Common myeloid progenitor, CD34-positive (primary cell): ENCODE measurements at regions not wholly inside any gene's neighbourhood (a gene's known extent, or its start where the extent isn't known, plus 50 kb on each side); places are given as distances from the start of the nearest gene placed in this dataset.

Experiments
- CTCF ChIA-PET: fragments of 350-600 bp; sonication (Branson Sonifier 250); formaldehyde crosslinking; loops from one replicate; lab custom pipeline; 2021; ENCODE audit warnings: antibody characterized with exemption; lab: Charles Lee
- POLR2A ChIA-PET: fragments of 350-600 bp; sonication (Branson Sonifier 250); formaldehyde crosslinking; loops from one replicate; lab custom pipeline; 2021; ENCODE audit warnings: antibody characterized with exemption; lab: Charles Lee
- DNase-seq, 3 donors: peaks; one replicate each; pipeline versions ENCODE4 v3.0.0 to v3.0.0-alpha.2; 2013
- H3K27ac ChIP-seq, 2 experiments: 1 replicate in 1 of 2; 2 replicates in 1 of 2; pipeline ENCODE4 v1.7.0; 2013; ENCODE audit warnings: inconsistent platforms in 2 of 2, low read length in 2 of 2, mild to moderate bottlenecking in 2 of 2, low read depth in 1 of 2, moderate library complexity in 1 of 2; ENCODE audit not compliant: severe bottlenecking in 2 of 2, insufficient read depth in 1 of 2, poor library complexity in 1 of 2
- H3K27me3 ChIP-seq, 5 experiments: replicated peaks in 2 of 5; 1 replicate in 3 of 5; 2 replicates in 2 of 5; pipeline versions ENCODE4 v1.6.1 to v1.7.0; 2013; ENCODE audit warnings: low read length in 4 of 5, mild to moderate bottlenecking in 2 of 5, moderate library complexity in 2 of 5, inconsistent platforms in 1 of 5; ENCODE audit not compliant: insufficient read depth in 5 of 5, control insufficient read depth in 4 of 5
- H3K36me3 ChIP-seq, 4 experiments: 1 replicate in 2 of 4; 2 replicates in 2 of 4; pipeline versions ENCODE4 v1.6.1 to v1.7.0; 2013; ENCODE audit warnings: low read length in 3 of 4, control low read depth in 1 of 4, mild to moderate bottlenecking in 1 of 4; ENCODE audit not compliant: control insufficient read depth in 4 of 4, insufficient read depth in 4 of 4
- H3K4me1 ChIP-seq, 4 experiments: 1 replicate in 3 of 4; 2 replicates in 1 of 4; pipeline versions ENCODE4 v1.6.1 to v1.7.1; 2013; ENCODE audit warnings: low read length in 3 of 4, mild to moderate bottlenecking in 3 of 4, control low read depth in 1 of 4, inconsistent platforms in 1 of 4, moderate library complexity in 1 of 4; ENCODE audit not compliant: control insufficient read depth in 4 of 4, insufficient read depth in 4 of 4; ENCODE audit errors: control extremely low read depth in 1 of 4
- H3K4me3 ChIP-seq, 7 experiments: 1 replicate in 4 of 7; 2 replicates in 3 of 7; pipeline versions ENCODE4 v1.5.1 to v1.7.0; 2013; ENCODE audit warnings: mild to moderate bottlenecking in 7 of 7, low read length in 6 of 7, moderate library complexity in 6 of 7, inconsistent platforms in 2 of 7, low read depth in 2 of 7, control low read depth in 1 of 7; ENCODE audit not compliant: insufficient read depth in 4 of 7, control insufficient read depth in 1 of 7; ENCODE audit errors: extremely low read depth in 1 of 7
- H3K9me3 ChIP-seq, 5 experiments: 1 replicate in 4 of 5; 2 replicates in 1 of 5; pipeline versions ENCODE4 v1.6.1 to v1.7.1; 2013; ENCODE audit warnings: low read length in 4 of 5, mild to moderate bottlenecking in 2 of 5, inconsistent platforms in 1 of 5, low read depth in 1 of 5, moderate library complexity in 1 of 5; ENCODE audit not compliant: control insufficient read depth in 4 of 5, insufficient read depth in 2 of 5; ENCODE audit errors: control extremely low read depth in 1 of 5
- WGBS: methylation state at CpG from one replicate; pipeline ENCODE4 v1.1.5; 2013; ENCODE audit not compliant: insufficient coverage; 5-methylcytosine and 5-hydroxymethylcytosine counted together

- 89% methylated on average over 5 of the region's 5 CpGs for WGBS
- Histone ChIP-seq H3K4me1 (peaks cover 0 to 4% (median 0%) of the 10 kb centered on the region in 4 experiments), H3K9me3 (peaks cover 0 to 8% (median 0%) of the 10 kb centered on the region in 5 experiments), H3K27ac (no peak overlapping the region), H3K27me3 (no peaks in the 10 kb centered on the region), H3K4me3 (no peak overlapping the region), H3K36me3 (no peaks in the 10 kb centered on the region)
- no peak for DNase-seq
- ChIA-PET POLR2A (no interaction called here), CTCF (no interaction called here)
Observed at GRCh38 chr10:85043207-85043606, 714.8 kb downstream of the CCSER2 start.

- H3K4me1 ChIP-seq = peaks cover 0 to 4% (median 0%) of the 10 kb centered on the region in 4 experiments
- H3K27ac ChIP-seq = no peak overlapping the region
- peaks cover 0 to under 1% (median 0%) of the 10 kb centered on the region in 5 experiments for H3K9me3 ChIP-seq
- DNase-seq = peak in 1 of 3 donors; percentile 2
- CTCF ChIA-PET = interaction anchor here (1.3 to 2.3 kb wide), 2 partner anchors 9 to 13 kb away, joined by 4 to 5 read pairs; no protein-coding TSS in a partner anchor
- 0% methylated on average over 2 of the region's 2 CpGs for WGBS
- POLR2A ChIA-PET = no interaction called here
- H3K36me3 ChIP-seq = no peaks in the 10 kb centered on the region
- no peak overlapping the region for H3K4me3 ChIP-seq
- no peaks in the 10 kb centered on the region for H3K27me3 ChIP-seq
Observed at GRCh38 chr10:85045046-85045445, 716.7 kb downstream of the CCSER2 start.

GRCh38 chr10:85047170-85047834 lies 718.9 kb downstream of the CCSER2 start:
- ChIA-PET POLR2A (no interaction called here), CTCF (no interaction called here)
- no peaks in the 10 kb centered on the region for H3K36me3 ChIP-seq
- no peaks in the 10 kb centered on the region for H3K27me3 ChIP-seq
- H3K4me3 ChIP-seq = no peak overlapping the region
- DNase-seq = peak in 1 of 3 donors; percentile 6
- H3K4me1 ChIP-seq = peaks cover 0 to 4% (median 0%) of the 10 kb centered on the region in 4 experiments
- no peaks in the 10 kb centered on the region for H3K9me3 ChIP-seq
- WGBS = 87% methylated on average over 3 of the region's 5 CpGs
- H3K27ac ChIP-seq = no peak overlapping the region

- Histone ChIP-seq H3K27ac (no peak overlapping the region), H3K4me1 (peaks cover 0 to 4% (median 0%) of the 10 kb centered on the region in 4 experiments), H3K36me3 (no peaks in the 10 kb centered on the region), H3K4me3 (no peak overlapping the region), H3K27me3 (no peaks in the 10 kb centered on the region), H3K9me3 (no peaks in the 10 kb centered on the region)
- 100% methylated on average over 1 of the region's 1 CpG for WGBS
- DNase-seq = no peak
- CTCF ChIA-PET = no interaction called here
- POLR2A ChIA-PET = no interaction called here
Observed at GRCh38 chr10:85047979-85048378, 719.6 kb downstream of the CCSER2 start.

- peaks cover 0 to 4% (median 0%) of the 10 kb centered on the region in 4 experiments for H3K4me1 ChIP-seq
- ChIA-PET POLR2A (no interaction called here), CTCF (no interaction called here)
- H3K27me3 ChIP-seq = no peaks in the 10 kb centered on the region
- DNase-seq = no peak
- no peak overlapping the region for H3K27ac ChIP-seq
- H3K36me3 ChIP-seq = no peaks in the 10 kb centered on the region
- H3K4me3 ChIP-seq = no peak overlapping the region
- no peaks in the 10 kb centered on the region for H3K9me3 ChIP-seq
- 88% methylated on average over 1 of the region's 2 CpGs for WGBS
Observed at GRCh38 chr10:85048644-85049043, 720.3 kb downstream of the CCSER2 start.

- peaks cover 0 to 10% (median 0%) of the 10 kb centered on the region in 5 experiments for H3K9me3 ChIP-seq
- 86% methylated on average over 2 of the region's 2 CpGs for WGBS
- no peak overlapping the region for H3K27ac ChIP-seq
- no peak overlapping the region for H3K4me3 ChIP-seq
- DNase-seq = no peak
- no peaks in the 10 kb centered on the region for H3K4me1 ChIP-seq
- H3K27me3 ChIP-seq = no peaks in the 10 kb centered on the region
- ChIA-PET CTCF (no interaction called here), POLR2A (no interaction called here)
- H3K36me3 ChIP-seq = no peaks in the 10 kb centered on the region
Observed at GRCh38 chr10:85060944-85061343, 732.6 kb downstream of the CCSER2 start.

- ChIA-PET CTCF (no interaction called here), POLR2A (no interaction called here)
- no peaks in the 10 kb centered on the region for H3K36me3 ChIP-seq
- H3K27ac ChIP-seq = no peak overlapping the region
- H3K4me3 ChIP-seq = no peak overlapping the region
- WGBS = 94% methylated on average over 2 of the region's 2 CpGs
- H3K27me3 ChIP-seq = no peaks in the 10 kb centered on the region
- no peaks in the 10 kb centered on the region for H3K4me1 ChIP-seq
- peaks cover 0 to 7% (median 0%) of the 10 kb centered on the region in 5 experiments for H3K9me3 ChIP-seq
- DNase-seq = no peak
Observed at GRCh38 chr10:85061401-85061800, 733.0 kb downstream of the CCSER2 start.
